HG02885 (cell line): ENCODE measurements at regions not wholly inside any gene's neighbourhood (a gene's known extent, or its start where the extent isn't known, plus 50 kb on each side); places are given as distances from the start of the nearest gene placed in this dataset.
A peak's percentile ranks its signal among the peaks of the same experiment; 100 is the strongest.

Source experiments
- ATAC-seq: cut with Tn5 transposase; IDR thresholded peaks from one replicate; pipeline ENCODE4 v1.9.1; 2021; ENCODE audit warnings: mild to moderate bottlenecking; ENCODE audit not compliant: unreplicated experiment, poor library complexity

GRCh38 chrX:42725196-42725595 lies 52.8 kb downstream of the PPP1R2C start:
- no peak for ATAC-seq

- ATAC-seq: no peak
Observed at GRCh38 chrX:42720209-42720608, 57.8 kb downstream of the PPP1R2C start.

- ATAC-seq: no peak
Observed at GRCh38 chrX:42715701-42716262, 62.2 kb downstream of the PPP1R2C start.

GRCh38 chrX:42714981-42715700 lies 62.8 kb downstream of the PPP1R2C start:
- ATAC-seq: peak; percentile 74

- no peak for ATAC-seq
Observed at GRCh38 chrX:42710452-42710851, 67.5 kb downstream of the PPP1R2C start.

GRCh38 chrX:42708222-42708621 lies 69.7 kb downstream of the PPP1R2C start:
- no peak for ATAC-seq

GRCh38 chrX:42707742-42708141 lies 70.2 kb downstream of the PPP1R2C start:
- ATAC-seq: no peak

- no peak for ATAC-seq
Observed at GRCh38 chrX:42704454-42704853, 73.5 kb downstream of the PPP1R2C start.

- no peak for ATAC-seq
Observed at GRCh38 chrX:42697544-42697943, 80.4 kb downstream of the PPP1R2C start.

GRCh38 chrX:42696536-42697124 lies 81.3 kb downstream of the PPP1R2C start:
- no peak for ATAC-seq

- ATAC-seq: no peak
Observed at GRCh38 chrX:42695800-42696358, 82.1 kb downstream of the PPP1R2C start.

GRCh38 chrX:42694260-42694815 lies 83.6 kb downstream of the PPP1R2C start:
- ATAC-seq: no peak

- ATAC-seq: no peak
Observed at GRCh38 chrX:42691196-42691595, 86.8 kb downstream of the PPP1R2C start.

- no peak for ATAC-seq
Observed at GRCh38 chrX:42686706-42687105, 91.3 kb downstream of the PPP1R2C start.

GRCh38 chrX:42686296-42686695 lies 91.7 kb downstream of the PPP1R2C start:
- ATAC-seq: no peak

- ATAC-seq: no peak
Observed at GRCh38 chrX:42684065-42684464, 93.9 kb downstream of the PPP1R2C start.

- ATAC-seq: no peak
Observed at GRCh38 chrX:42680666-42681065, 97.3 kb downstream of the PPP1R2C start.

GRCh38 chrX:42678133-42678532 lies 99.8 kb downstream of the PPP1R2C start:
- ATAC-seq: no peak

- ATAC-seq: no peak
Observed at GRCh38 chrX:42673301-42673810, 104.6 kb downstream of the PPP1R2C start.

GRCh38 chrX:42664680-42665079 lies 113.3 kb downstream of the PPP1R2C start:
- ATAC-seq: no peak

- ATAC-seq: no peak
Observed at GRCh38 chrX:42628471-42628870, 149.5 kb downstream of the PPP1R2C start.
